ENCODE measurements at regions not wholly inside any gene's neighbourhood (a gene's known extent, or its start where the extent isn't known, plus 50 kb on each side); places are given as distances from the start of the nearest gene placed in this dataset.
A peak's percentile ranks its signal among the peaks of the same experiment; 100 is the strongest.

- H3K27me3 Mint-ChIP-seq (ENCODE audit: low read depth, poor library complexity), result no peaks in the 10 kb centered on the region
- DNase-seq, result no peak
- H3K27ac Mint-ChIP-seq, result no peak overlapping the region
- no peak overlapping the region for H3K4me3 Mint-ChIP-seq
- no peaks in the 10 kb centered on the region for H3K9me3 Mint-ChIP-seq
- H3K36me3 Mint-ChIP-seq (ENCODE audit: low read depth), result no peaks in the 10 kb centered on the region
- peaks cover 10% of the 10 kb centered on the region for H3K4me1 Mint-ChIP-seq
- no peak for TF ChIP-seq CTCF (IDR thresholded peaks at IDR 0.05)
Measured at GRCh38 chr7:115356999-115357702, 435.3 kb downstream of the MDFIC start.

- H3K27ac Mint-ChIP-seq, result no peak overlapping the region
- peaks cover 10% of the 10 kb centered on the region for H3K4me1 Mint-ChIP-seq
- peak; percentile 40 for TF ChIP-seq CTCF (IDR thresholded peaks at IDR 0.05)
- no peaks in the 10 kb centered on the region for H3K27me3 Mint-ChIP-seq (ENCODE audit: low read depth, poor library complexity)
- H3K36me3 Mint-ChIP-seq (ENCODE audit: low read depth), result no peaks in the 10 kb centered on the region
- no peak for DNase-seq
- no peaks in the 10 kb centered on the region for H3K9me3 Mint-ChIP-seq
- no peak overlapping the region for H3K4me3 Mint-ChIP-seq
Measured at GRCh38 chr7:115356139-115356746, 434.3 kb downstream of the MDFIC start.

- Mint-ChIP-seq H3K27me3 (ENCODE audit: low read depth, poor library complexity) (no peaks in the 10 kb centered on the region), H3K4me1 (peaks cover 10% of the 10 kb centered on the region), H3K27ac (no peak overlapping the region), H3K9me3 (no peaks in the 10 kb centered on the region), H3K36me3 (ENCODE audit: low read depth) (no peaks in the 10 kb centered on the region), H3K4me3 (no peak overlapping the region)
- TF ChIP-seq CTCF (IDR thresholded peaks at IDR 0.05), result no peak
- DNase-seq, result no peak
Measured at GRCh38 chr7:115354925-115355324, 433.0 kb downstream of the MDFIC start.

- no peaks in the 10 kb centered on the region for H3K36me3 Mint-ChIP-seq (ENCODE audit: low read depth)
- DNase-seq, result no peak
- peak overlapping the region; percentile 6 for H3K27ac Mint-ChIP-seq
- H3K4me1 Mint-ChIP-seq, result peaks cover 8% of the 10 kb centered on the region
- H3K27me3 Mint-ChIP-seq (ENCODE audit: low read depth, poor library complexity), result no peaks in the 10 kb centered on the region
- TF ChIP-seq CTCF (IDR thresholded peaks at IDR 0.05), result no peak
- no peak overlapping the region for H3K4me3 Mint-ChIP-seq
- H3K9me3 Mint-ChIP-seq, result no peaks in the 10 kb centered on the region
Measured at GRCh38 chr7:115352375-115352774, 430.5 kb downstream of the MDFIC start.

- Mint-ChIP-seq H3K4me1 (peaks cover 7% of the 10 kb centered on the region), H3K9me3 (no peaks in the 10 kb centered on the region), H3K36me3 (ENCODE audit: low read depth) (no peaks in the 10 kb centered on the region), H3K27ac (no peak overlapping the region), H3K4me3 (no peak overlapping the region), H3K27me3 (ENCODE audit: low read depth, poor library complexity) (no peaks in the 10 kb centered on the region)
- DNase-seq, result no peak
- TF ChIP-seq CTCF (IDR thresholded peaks at IDR 0.05), result no peak
Measured at GRCh38 chr7:115350764-115351163, 428.9 kb downstream of the MDFIC start.

GRCh38 chr7:115349635-115350034 lies 427.7 kb downstream of the MDFIC start:
- no peaks in the 10 kb centered on the region for H3K36me3 Mint-ChIP-seq (ENCODE audit: low read depth)
- no peak overlapping the region for H3K27ac Mint-ChIP-seq
- no peak overlapping the region for H3K4me3 Mint-ChIP-seq
- no peak for TF ChIP-seq CTCF (IDR thresholded peaks at IDR 0.05)
- no peak for DNase-seq
- H3K4me1 Mint-ChIP-seq, result peaks cover 10% of the 10 kb centered on the region
- H3K9me3 Mint-ChIP-seq, result no peaks in the 10 kb centered on the region
- no peaks in the 10 kb centered on the region for H3K27me3 Mint-ChIP-seq (ENCODE audit: low read depth, poor library complexity)

All from nephron progenitor cell (in vitro differentiated cells).